ENCODE measurements at regions not wholly inside any gene's neighbourhood (a gene's known extent, or its start where the extent isn't known, plus 50 kb on each side); places are given as distances from the start of the nearest gene placed in this dataset.
A peak's percentile ranks its signal among the peaks of the same experiment; 100 is the strongest.

DNA sequence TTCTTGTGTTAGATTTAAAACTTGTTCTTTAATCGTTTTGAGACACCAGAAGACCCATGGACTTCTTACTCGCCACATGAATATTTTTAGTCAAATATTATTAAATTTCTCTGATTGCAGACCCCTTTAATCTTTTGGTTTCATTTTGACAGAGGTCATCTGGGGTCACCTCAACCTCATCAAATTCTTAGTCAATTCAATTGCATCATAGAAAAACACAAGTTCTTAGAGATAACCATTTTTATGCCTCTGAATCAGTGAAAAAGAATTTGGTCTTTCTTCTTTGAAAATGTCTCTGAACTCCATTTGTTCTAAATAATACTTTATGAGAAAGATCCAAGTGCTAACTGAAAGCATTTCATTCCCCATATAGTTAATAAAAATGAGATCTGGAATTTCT lies 55.2 kb upstream of the CBLN4 start:
- no peak for DNase-seq

- no peak for DNase-seq
These were observed 63.7 kb upstream of the CBLN4 start for GRCh38 chr20:56069016-56069415.

DNA sequence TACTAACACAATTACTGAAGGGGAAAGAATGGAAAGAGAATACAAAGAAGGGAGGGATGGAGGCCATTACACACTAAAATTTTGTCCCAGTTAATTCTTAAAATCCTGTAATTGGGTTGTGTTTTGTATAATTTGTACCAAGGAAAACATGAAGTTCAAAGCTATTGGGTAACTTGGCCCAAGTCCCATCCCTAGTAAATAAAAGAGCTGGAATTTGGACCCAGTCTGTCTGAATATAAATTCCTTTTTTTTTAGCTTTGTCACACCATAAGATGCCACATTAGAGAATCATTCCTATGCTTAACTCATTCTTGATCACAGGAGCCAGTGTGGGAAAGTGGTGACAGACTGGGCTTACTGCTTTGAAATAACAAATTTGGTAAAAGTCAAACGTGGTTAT lies 66.8 kb upstream of the CBLN4 start:
- DNase-seq = no peak

- DNase-seq = no peak
These were observed 83.1 kb upstream of the CBLN4 start for GRCh38 chr20:56088375-56088774.

GRCh38 chr20:56091628-56092234 lies 86.4 kb upstream of the CBLN4 start:
- DNase-seq = no peak

DNA sequence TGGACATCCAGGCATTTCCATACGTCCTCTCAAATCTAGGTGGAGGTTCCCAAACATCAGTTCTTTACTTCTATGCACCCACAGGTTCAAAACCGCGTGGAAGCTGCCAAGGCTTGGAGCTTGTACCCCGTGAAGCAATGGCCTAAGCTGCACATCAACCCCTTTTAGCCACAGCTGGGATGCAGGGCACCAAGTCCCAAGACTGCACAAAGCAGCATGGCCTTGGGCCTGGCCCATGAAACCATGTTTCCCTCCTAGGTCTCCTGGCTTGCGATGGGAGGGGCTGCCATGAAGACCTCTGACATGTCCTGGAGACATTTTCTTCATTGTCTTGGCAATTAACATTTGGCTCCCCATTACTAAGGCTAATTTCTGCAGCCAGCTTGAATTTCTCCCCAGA lies 88.9 kb upstream of the CBLN4 start:
- no peak for DNase-seq

GRCh38 chr20:56098981-56099500 lies 93.7 kb upstream of the CBLN4 start:
- DNase-seq = no peak

- no peak for DNase-seq
These were observed 106.8 kb upstream of the CBLN4 start for GRCh38 chr20:56111961-56112730.

DNA sequence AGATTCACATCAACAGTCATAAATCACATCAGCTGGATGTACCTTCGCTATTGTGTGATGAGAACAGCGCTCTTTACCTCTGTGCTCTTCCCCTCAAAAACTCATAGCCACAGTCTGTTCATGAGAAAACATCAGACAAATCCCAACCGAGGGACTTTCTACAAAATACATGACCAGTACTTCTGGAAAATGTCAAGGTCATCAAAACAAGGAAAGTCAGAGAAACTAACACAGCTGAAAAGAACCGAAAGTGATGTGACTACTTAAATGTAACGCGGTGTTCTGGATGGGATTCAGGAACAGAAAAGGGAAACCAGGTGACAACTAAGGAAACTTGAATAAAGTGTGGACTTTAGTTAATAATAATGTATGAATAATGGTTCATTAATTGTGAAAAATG lies 112.0 kb upstream of the CBLN4 start:
- DNase-seq = no peak

DNA sequence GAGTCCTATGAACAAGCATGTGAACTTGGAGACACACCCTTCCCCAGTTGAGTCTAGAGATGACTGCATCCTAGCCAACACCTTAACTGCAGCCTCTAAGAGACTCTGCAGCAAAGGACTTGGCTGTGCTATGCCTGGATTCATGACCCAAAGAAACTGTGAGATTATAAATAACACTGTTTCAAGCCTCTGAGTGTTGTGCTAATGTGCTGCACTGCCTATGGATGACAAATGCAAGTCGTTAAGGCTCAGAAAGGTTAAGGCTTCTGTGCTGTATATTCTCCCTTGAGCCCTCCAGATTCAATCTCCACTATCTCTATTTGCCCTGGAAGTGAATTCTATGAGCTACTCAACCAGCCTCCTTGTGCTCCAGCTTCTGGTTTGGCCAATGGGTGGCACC lies 116.5 kb upstream of the CBLN4 start:
- DNase-seq = no peak

- DNase-seq = no peak
These were observed 104.8 kb upstream of the MC3R start for GRCh38 chr20:56143759-56144158.

DNA sequence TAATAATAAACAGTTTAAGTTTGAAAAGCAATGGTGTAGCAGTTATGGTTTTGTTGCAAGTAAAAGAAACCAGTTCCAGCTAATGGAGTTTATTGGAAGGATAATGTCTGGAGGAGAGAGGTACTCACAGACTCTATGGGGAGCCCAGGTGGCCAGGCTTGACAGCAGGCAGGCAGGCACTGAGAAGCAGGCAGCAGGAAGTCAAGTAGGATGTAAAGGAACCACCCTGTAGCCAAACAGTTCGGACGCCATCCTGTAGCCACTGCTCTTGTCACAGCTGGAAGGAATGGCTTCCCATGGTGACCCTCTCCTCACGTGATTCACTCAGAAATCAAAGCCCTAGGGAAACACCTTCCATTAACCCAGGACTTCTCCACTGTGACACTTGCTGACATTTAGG lies 96.7 kb upstream of the MC3R start:
- DNase-seq = no peak

GRCh38 chr20:56153926-56154325 lies 94.6 kb upstream of the MC3R start:
- no peak for DNase-seq

- DNase-seq = no peak
These were observed 92.9 kb upstream of the MC3R start for GRCh38 chr20:56155625-56156024.

DNA sequence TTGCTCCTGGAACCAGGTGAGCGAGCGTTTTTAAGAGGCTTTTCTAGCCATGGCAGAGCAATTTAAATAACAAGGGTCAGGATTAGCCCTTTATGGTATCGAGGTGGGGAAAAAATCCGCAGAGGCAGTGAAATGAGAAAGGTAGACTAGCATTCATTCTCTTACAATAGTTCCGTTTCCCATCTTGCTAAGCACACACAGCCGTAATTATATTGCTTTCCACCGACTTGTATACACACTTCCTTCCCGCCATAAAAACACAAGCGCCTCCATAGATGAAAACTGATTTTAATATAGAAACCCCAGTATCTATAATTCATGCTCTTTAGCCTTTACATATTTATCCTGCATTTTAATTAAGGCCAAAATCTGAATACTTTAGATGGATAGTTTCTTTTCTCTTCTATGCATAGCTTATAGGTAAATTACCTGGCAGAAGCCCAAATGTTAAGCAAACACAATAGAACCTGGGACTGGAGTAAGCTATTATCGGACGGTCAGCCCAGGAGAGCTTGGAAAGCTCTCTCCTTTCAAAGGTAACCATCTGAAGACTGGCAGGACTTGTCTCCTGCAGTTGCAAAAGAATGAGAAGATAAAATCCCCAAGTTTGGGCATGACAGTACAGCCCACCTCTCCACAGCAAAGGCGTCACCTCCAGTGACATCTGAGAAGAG lies 90.9 kb upstream of the MC3R start:
- no peak for DNase-seq

DNA sequence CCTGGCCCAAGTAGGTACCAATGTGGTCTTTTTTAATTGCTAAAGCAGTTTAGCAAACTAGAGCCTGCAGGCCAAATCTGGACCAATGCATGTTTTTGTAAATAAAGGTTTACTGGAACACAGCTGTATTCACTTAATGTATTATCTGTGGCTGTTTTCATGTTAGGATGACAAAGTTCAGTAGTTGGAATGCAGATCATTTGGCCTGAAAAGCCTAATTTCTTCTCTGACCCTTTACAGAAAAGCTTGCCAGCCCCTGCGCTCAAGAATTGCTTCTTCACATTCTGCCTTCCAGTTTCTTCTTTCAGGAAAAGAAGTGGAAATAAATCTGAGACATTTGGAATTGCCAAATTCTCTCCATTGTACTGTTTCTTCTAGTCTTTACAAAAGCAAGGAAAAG lies 90.0 kb upstream of the MC3R start:
- no peak for DNase-seq

DNA sequence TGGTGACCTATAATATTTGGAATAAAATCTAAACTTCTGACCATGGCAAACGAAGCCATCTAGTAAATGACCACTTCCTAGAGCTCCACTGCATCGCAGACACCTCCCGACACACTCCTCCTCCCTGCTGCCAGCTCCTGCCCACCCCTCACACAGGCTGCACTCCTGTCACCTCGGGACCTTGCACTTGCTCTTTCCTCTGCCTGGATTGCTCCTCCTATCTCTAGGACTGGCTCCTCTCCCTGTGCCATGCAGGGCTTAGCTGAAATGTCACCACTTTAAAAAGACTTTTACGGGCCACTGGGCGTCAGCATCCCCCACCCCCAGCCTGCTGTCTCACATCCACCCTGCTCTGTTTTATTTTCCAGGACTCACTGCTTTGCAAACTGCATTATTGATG lies 87.6 kb upstream of the MC3R start:
- DNase-seq = no peak

- DNase-seq = peak in 1 of 2 experiments; percentile 1
These were observed 84.7 kb upstream of the MC3R start for GRCh38 chr20:56163806-56164205.

DNA sequence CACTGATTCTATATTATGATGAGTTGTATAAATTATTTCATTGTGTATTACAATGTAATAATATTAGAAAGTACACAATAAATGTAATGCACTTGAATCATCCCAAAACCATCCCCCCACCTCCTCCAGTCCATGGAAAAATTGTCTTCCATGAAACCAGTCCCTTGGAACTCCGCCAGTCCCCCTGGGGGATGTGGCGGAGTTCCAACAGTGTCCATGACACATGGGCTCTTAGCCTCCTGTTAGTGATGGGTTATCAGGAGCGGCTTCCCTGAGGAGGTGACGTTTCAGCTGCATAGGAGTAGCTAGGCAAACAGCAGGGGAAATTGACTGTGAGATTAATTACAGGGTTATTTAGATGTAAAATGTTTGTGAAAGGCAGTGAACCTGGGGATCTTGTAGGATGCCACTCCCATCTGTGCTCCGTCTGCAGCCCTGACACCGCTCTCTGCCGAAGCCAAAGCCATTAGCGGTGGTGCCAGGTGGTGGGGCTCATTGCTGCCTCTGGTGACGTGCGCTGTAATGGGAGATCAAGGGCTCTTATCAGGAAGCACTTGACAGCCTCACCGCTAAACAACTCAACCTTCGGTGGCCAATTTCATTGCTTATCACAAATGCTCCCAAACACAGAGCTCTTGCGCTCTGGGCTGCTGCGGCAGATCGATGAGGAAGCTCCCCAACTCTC lies 81.6 kb upstream of the MC3R start:
- no peak for DNase-seq

DNA sequence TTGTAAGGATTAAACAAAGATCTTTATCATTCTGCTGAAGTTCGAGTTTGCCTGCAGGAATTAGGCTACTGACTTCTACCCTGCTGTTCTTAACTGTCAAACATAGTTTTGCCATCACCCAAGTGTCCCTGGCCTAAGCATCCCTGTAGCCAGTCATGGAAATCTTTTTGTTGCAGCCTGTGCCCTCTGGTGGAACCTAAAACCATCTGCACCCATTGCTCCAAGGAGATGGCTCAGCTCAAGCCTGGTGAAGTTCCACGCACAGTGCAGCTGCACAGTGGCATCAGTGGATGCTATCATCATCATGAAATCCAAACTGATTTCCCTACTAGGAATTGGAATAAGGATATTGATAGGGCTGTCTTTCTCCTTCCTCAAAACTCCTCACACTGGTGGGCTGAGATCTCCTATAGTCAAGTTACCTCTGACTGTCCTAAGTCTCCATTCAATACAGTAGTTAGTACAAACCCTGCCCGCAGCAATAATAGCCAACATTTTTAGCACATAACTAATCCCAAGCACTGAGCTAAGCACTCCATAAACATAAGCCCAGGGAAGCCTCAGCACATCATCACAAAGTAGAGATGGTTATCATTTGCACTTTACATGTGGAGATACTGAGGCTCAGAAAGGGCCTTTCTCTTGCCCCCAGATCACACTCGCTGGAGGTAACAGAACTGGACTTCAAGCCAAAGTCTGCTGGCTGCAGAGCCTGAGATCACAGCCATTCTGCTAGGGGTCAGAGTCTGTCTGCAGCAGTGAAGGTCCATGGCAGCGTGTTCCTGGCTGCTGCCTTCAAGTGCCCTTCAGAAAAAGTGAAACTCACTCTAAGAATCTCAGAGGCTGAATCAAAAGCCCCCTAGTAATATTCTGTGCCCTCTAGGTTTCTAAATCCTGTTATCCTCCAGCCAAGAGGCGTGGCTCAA lies 77.2 kb upstream of the MC3R start:
- peak in 1 of 2 experiments; percentile 40 for DNase-seq

- no peak for DNase-seq
These were observed 75.1 kb upstream of the MC3R start for GRCh38 chr20:56173438-56173837.

- no peak for DNase-seq
These were observed 74.1 kb upstream of the MC3R start for GRCh38 chr20:56174416-56174815.

All from NCI-H1930 (cell line).